ENCODE measurements at regions not wholly inside any gene's neighbourhood (a gene's known extent, or its start where the extent isn't known, plus 50 kb on each side); places are given as distances from the start of the nearest gene placed in this dataset.

DNA sequence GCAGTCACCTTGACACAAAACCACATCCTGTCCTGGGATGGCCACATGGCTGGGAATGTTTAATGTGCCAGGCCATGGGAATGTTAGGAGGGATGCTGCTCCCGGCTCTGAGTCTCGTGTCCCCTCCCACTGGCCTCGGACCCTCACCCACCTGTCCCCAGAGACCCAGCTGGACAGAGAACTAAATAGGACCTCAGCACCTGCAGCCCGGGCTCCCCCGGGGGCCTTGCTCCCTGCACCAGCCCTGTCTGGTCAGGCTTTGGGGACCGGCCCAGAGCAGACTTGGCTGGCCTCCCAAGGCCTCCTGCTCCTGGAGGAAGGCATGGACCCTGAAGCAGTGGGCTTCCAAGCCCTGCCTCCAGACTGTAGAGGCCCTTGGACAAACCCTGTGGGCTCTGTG lies 100.0 kb upstream of the IQSEC1 start:
- no peaks in the 10 kb centered on the region for H3K4me1 ChIP-seq (ENCODE audit: control insufficient read depth in 1 of 2, insufficient read depth in 2 of 2, low read length in 2 of 2)
- no peak overlapping the region for H2AK5ac ChIP-seq (ENCODE audit: low read length)
- H3K23ac ChIP-seq (ENCODE audit: low read length): no peak overlapping the region
- no peak overlapping the region for H2BK120ac ChIP-seq (ENCODE audit: insufficient read depth, low read length, poor library complexity)
- no peak overlapping the region for H2BK5ac ChIP-seq (ENCODE audit: low read depth, low read length, poor library complexity)
- H3K36me3 ChIP-seq (ENCODE audit: control insufficient read depth in 1 of 2, insufficient read depth in 2 of 2, low read length in 2 of 2): no peaks in the 10 kb centered on the region
- H2AFZ ChIP-seq (ENCODE audit: insufficient read depth, low read length, poor library complexity): no peak overlapping the region
- H4K12ac ChIP-seq (ENCODE audit: low read depth, low read length): no peak overlapping the region
- H3K18ac ChIP-seq (ENCODE audit: low read length): no peak overlapping the region
- H4K91ac ChIP-seq (ENCODE audit: low read depth, low read length): no peak overlapping the region
- H3K27me3 ChIP-seq (ENCODE audit: insufficient read depth, low read length): no peaks in the 10 kb centered on the region
- H3K9me3 ChIP-seq (ENCODE audit: insufficient read depth, low read depth, low read length): peaks cover 7% of the 10 kb centered on the region
- H3K79me1 ChIP-seq (ENCODE audit: low read length): no peaks in the 10 kb centered on the region
- no peaks in the 10 kb centered on the region for H3K79me2 ChIP-seq (ENCODE audit: control insufficient read depth, insufficient read depth, low read length, poor library complexity)
- no peak overlapping the region for H4K8ac ChIP-seq (ENCODE audit: low read depth, low read length)
- DNase-seq: no peak
- H3K4me2 ChIP-seq (ENCODE audit: low read length): no peak overlapping the region
- no peak overlapping the region for H3K4ac ChIP-seq (ENCODE audit: low read depth, low read length)
- H3K27ac ChIP-seq (ENCODE audit: low read depth, low read length): no peak overlapping the region
- no peak overlapping the region for H3K14ac ChIP-seq (ENCODE audit: low read length)
- no CpG with 5 or more reads among the region's 6 CpGs for WGBS (ENCODE audit: extremely low coverage, insufficient coverage, insufficient read length)
- H3K4me3 ChIP-seq (ENCODE audit: low read depth, low read length): no peak overlapping the region
- no peak overlapping the region for H3K9ac ChIP-seq (ENCODE audit: low read length)
- H2BK12ac ChIP-seq (ENCODE audit: low read length): no peak overlapping the region

GRCh38 chr3:13172644-13173013 lies 99.4 kb upstream of the IQSEC1 start:
- DNase-seq: no peak

DNA sequence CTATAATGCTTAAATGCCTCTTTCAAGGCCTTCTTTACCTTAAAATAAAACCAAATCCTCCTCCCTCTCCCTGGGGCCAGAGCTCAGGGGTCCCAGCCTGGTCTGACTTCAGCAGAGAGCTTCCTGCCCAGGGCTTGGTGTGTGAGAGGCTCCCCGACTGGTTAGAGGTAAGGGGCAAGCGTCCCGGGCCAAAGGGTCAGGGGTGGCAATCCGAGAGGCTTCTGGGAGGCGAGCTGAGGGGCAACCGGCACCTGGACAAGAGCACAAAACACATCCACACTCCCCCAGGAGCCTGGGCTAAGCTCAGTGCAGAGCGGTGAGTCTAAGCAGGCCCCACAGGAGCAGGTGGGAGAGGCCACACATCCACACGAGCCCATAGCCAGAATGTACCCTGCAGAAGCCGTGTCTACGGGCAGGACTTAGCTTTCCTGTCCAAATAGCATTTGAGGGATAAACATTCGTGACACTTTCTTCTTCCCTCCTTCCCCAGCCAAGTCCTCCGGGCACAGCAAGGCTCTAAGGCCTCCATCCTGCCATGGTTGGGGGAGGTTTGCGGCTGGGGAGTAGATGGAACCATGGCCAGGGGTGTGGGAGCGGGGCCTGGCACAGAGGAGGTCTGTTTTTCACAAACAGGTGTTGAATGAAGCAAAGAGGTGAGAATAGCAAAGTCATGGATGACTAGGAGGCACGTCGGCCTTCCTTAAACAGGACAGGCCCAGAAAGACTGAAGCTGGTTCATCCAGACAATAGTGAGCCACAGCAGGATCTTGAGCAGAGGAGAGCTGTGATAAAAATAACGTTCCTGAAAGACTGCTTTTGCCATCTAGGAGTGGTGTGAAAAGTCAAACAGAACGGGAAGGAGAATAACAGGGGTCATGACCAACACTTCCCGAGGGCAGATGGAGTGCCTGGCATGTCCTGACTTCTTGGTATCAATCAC lies 98.7 kb upstream of the IQSEC1 start:
- no peaks in the 10 kb centered on the region for H3K79me1 ChIP-seq (ENCODE audit: low read length)
- H3K9me3 ChIP-seq (ENCODE audit: insufficient read depth, low read depth, low read length): peaks cover under 1% of the 10 kb centered on the region
- H3K18ac ChIP-seq (ENCODE audit: low read length): no peak overlapping the region
- H2BK120ac ChIP-seq (ENCODE audit: insufficient read depth, low read length, poor library complexity): no peak overlapping the region
- H3K27ac ChIP-seq (ENCODE audit: low read depth, low read length): no peak overlapping the region
- no peak overlapping the region for H3K9ac ChIP-seq (ENCODE audit: low read length)
- no peak overlapping the region for H2AK5ac ChIP-seq (ENCODE audit: low read length)
- no peak overlapping the region for H3K4me2 ChIP-seq (ENCODE audit: low read length)
- H3K4ac ChIP-seq (ENCODE audit: low read depth, low read length): no peak overlapping the region
- no peak for DNase-seq
- H4K8ac ChIP-seq (ENCODE audit: low read depth, low read length): no peak overlapping the region
- no peak overlapping the region for H4K91ac ChIP-seq (ENCODE audit: low read depth, low read length)
- H2BK12ac ChIP-seq (ENCODE audit: low read length): no peak overlapping the region
- H3K14ac ChIP-seq (ENCODE audit: low read length): no peak overlapping the region
- no peak overlapping the region for H2AFZ ChIP-seq (ENCODE audit: insufficient read depth, low read length, poor library complexity)
- H4K12ac ChIP-seq (ENCODE audit: low read depth, low read length): no peak overlapping the region
- no peak overlapping the region for H3K23ac ChIP-seq (ENCODE audit: low read length)
- no CpG with 5 or more reads among the region's 19 CpGs for WGBS (ENCODE audit: extremely low coverage, insufficient coverage, insufficient read length)
- no peaks in the 10 kb centered on the region for H3K4me1 ChIP-seq (ENCODE audit: control insufficient read depth in 1 of 2, insufficient read depth in 2 of 2, low read length in 2 of 2)
- no peaks in the 10 kb centered on the region for H3K79me2 ChIP-seq (ENCODE audit: control insufficient read depth, insufficient read depth, low read length, poor library complexity)
- no peaks in the 10 kb centered on the region for H3K36me3 ChIP-seq (ENCODE audit: control insufficient read depth in 1 of 2, insufficient read depth in 2 of 2, low read length in 2 of 2)
- H2BK5ac ChIP-seq (ENCODE audit: low read depth, low read length, poor library complexity): no peak overlapping the region
- H3K27me3 ChIP-seq (ENCODE audit: insufficient read depth, low read length): no peaks in the 10 kb centered on the region
- H3K4me3 ChIP-seq (ENCODE audit: low read depth, low read length): no peak overlapping the region

More at GRCh38 chr3:13172644-13173013, 99.4 kb upstream of the IQSEC1 start:
- Histone ChIP-seq H3K18ac (ENCODE audit: low read length) (no peak overlapping the region), H2BK5ac (ENCODE audit: low read depth, low read length, poor library complexity) (no peak overlapping the region), H2AK5ac (ENCODE audit: low read length) (no peak overlapping the region), H2BK120ac (ENCODE audit: insufficient read depth, low read length, poor library complexity) (no peak overlapping the region), H3K14ac (ENCODE audit: low read length) (no peak overlapping the region), H2AFZ (ENCODE audit: insufficient read depth, low read length, poor library complexity) (no peak overlapping the region), H4K91ac (ENCODE audit: low read depth, low read length) (no peak overlapping the region), H3K4ac (ENCODE audit: low read depth, low read length) (no peak overlapping the region), H3K79me2 (ENCODE audit: control insufficient read depth, insufficient read depth, low read length, poor library complexity) (no peaks in the 10 kb centered on the region), H3K9me3 (ENCODE audit: insufficient read depth, low read depth, low read length) (peaks cover 4% of the 10 kb centered on the region), H4K12ac (ENCODE audit: low read depth, low read length) (no peak overlapping the region), H3K4me1 (ENCODE audit: control insufficient read depth in 1 of 2, insufficient read depth in 2 of 2, low read length in 2 of 2) (no peaks in the 10 kb centered on the region), H3K4me3 (ENCODE audit: low read depth, low read length) (no peak overlapping the region), H3K27ac (ENCODE audit: low read depth, low read length) (no peak overlapping the region), H3K9ac (ENCODE audit: low read length) (no peak overlapping the region), H3K23ac (ENCODE audit: low read length) (no peak overlapping the region), H4K8ac (ENCODE audit: low read depth, low read length) (no peak overlapping the region), H3K4me2 (ENCODE audit: low read length) (no peak overlapping the region), H3K36me3 (ENCODE audit: control insufficient read depth in 1 of 2, insufficient read depth in 2 of 2, low read length in 2 of 2) (no peaks in the 10 kb centered on the region), H3K79me1 (ENCODE audit: low read length) (no peaks in the 10 kb centered on the region), H2BK12ac (ENCODE audit: low read length) (no peak overlapping the region), H3K27me3 (ENCODE audit: insufficient read depth, low read length) (no peaks in the 10 kb centered on the region)
- WGBS (ENCODE audit: extremely low coverage, insufficient coverage, insufficient read length): no CpG with 5 or more reads among the region's 7 CpGs

DNA sequence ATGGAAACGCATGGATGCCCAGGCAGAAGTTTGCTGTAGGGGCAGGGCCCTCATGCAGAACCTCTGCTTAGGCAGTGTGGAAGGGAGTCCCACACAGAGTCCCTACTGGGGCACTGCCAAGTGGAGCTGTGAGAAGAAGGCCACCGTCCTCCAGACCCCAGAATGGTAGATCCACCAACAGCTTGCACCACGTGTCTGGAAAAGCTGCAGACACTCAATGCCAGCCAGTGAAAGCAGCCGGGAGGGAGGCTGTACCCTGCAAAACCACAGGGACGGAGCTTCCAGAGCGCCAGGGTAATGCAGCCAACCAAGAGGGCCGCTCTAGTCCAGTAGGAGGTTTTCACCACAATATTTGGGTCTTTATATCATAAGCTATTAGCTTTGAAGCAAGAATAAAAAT lies 97.1 kb upstream of the IQSEC1 start:
- no peak overlapping the region for H3K4ac ChIP-seq (ENCODE audit: low read depth, low read length)
- no peak overlapping the region for H3K4me3 ChIP-seq (ENCODE audit: low read depth, low read length)
- H4K12ac ChIP-seq (ENCODE audit: low read depth, low read length): no peak overlapping the region
- H3K9me3 ChIP-seq (ENCODE audit: insufficient read depth, low read depth, low read length): peaks cover 3% of the 10 kb centered on the region
- no peaks in the 10 kb centered on the region for H3K79me1 ChIP-seq (ENCODE audit: low read length)
- H3K18ac ChIP-seq (ENCODE audit: low read length): no peak overlapping the region
- H2BK120ac ChIP-seq (ENCODE audit: insufficient read depth, low read length, poor library complexity): no peak overlapping the region
- H2BK5ac ChIP-seq (ENCODE audit: low read depth, low read length, poor library complexity): no peak overlapping the region
- H3K4me2 ChIP-seq (ENCODE audit: low read length): no peak overlapping the region
- H3K14ac ChIP-seq (ENCODE audit: low read length): no peak overlapping the region
- WGBS (ENCODE audit: extremely low coverage, insufficient coverage, insufficient read length): no CpG with 5 or more reads among the region's 7 CpGs
- no peaks in the 10 kb centered on the region for H3K79me2 ChIP-seq (ENCODE audit: control insufficient read depth, insufficient read depth, low read length, poor library complexity)
- H3K27ac ChIP-seq (ENCODE audit: low read depth, low read length): no peak overlapping the region
- H2AFZ ChIP-seq (ENCODE audit: insufficient read depth, low read length, poor library complexity): no peak overlapping the region
- H4K8ac ChIP-seq (ENCODE audit: low read depth, low read length): no peak overlapping the region
- DNase-seq: no peak
- H3K23ac ChIP-seq (ENCODE audit: low read length): no peak overlapping the region
- no peak overlapping the region for H2BK12ac ChIP-seq (ENCODE audit: low read length)
- no peak overlapping the region for H2AK5ac ChIP-seq (ENCODE audit: low read length)
- H4K91ac ChIP-seq (ENCODE audit: low read depth, low read length): no peak overlapping the region
- no peaks in the 10 kb centered on the region for H3K27me3 ChIP-seq (ENCODE audit: insufficient read depth, low read length)
- no peak overlapping the region for H3K9ac ChIP-seq (ENCODE audit: low read length)
- no peaks in the 10 kb centered on the region for H3K36me3 ChIP-seq (ENCODE audit: control insufficient read depth in 1 of 2, insufficient read depth in 2 of 2, low read length in 2 of 2)
- H3K4me1 ChIP-seq (ENCODE audit: control insufficient read depth in 1 of 2, insufficient read depth in 2 of 2, low read length in 2 of 2): no peaks in the 10 kb centered on the region
